ENCODE measurements at regions not wholly inside any gene's neighbourhood (a gene's known extent, or its start where the extent isn't known, plus 50 kb on each side); places are given as distances from the start of the nearest gene placed in this dataset.
"Not testable (repeated sequence)": the region's sequence is repeated elsewhere in the genome, so short reads cannot be mapped to it uniquely, and the experiment has no call there.

- no peak for DNase-seq (ENCODE audit: low read depth)
Observed at GRCh38 chr12:68422956-68423574, 90.9 kb upstream of the MDM1 start.

DNA sequence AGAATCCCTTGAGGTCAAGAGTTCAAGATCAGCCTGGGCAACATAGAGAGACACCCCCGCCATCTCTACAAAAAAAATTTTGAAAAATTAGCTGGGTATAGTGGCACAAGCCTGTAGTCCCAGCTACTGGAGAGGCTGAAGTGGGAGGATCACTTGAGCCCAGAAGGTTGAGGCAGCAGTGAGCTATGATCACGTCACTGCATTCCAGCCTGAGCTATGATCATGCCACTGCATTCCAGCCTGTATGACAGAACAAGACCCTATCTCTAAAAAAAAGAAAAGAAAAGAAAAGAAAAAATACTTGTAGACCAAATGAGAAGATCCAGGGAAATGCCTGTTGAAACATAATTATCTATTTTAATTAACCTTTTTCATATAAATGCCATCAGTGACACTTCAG, 93.8 kb upstream of the MDM1 start:
- peak; percentile 61 for DNase-seq (ENCODE audit: low read depth)

DNA sequence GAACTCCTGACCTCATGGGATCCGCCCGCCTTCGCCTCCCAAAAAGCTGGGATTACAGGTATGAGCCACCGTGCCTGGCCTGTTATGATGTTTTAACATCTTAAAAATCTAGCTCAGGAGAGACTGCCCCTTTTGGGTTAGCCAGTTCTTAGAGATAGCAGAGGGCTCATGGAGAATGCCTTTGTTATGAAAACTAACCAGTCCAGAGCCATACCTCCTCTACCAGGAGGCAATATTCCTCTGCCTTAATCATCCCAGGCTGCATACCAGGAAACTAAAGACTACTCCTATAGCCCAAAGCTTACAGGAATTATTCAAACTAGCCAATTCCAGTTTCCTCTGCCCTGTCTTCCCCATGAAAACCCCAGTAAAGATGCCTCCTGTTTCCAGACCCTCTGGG, 96.0 kb upstream of the MDM1 start:
- no peak for DNase-seq (ENCODE audit: low read depth)

- DNase-seq (ENCODE audit: low read depth): no peak
Observed at GRCh38 chr12:68428724-68429501, 96.8 kb upstream of the MDM1 start.

GRCh38 chr12:68429696-68430095, 97.5 kb upstream of the MDM1 start:
- DNase-seq (ENCODE audit: low read depth): no peak

GRCh38 chr12:68431786-68432185, 99.6 kb upstream of the MDM1 start:
- DNase-seq (ENCODE audit: low read depth): no peak

DNA sequence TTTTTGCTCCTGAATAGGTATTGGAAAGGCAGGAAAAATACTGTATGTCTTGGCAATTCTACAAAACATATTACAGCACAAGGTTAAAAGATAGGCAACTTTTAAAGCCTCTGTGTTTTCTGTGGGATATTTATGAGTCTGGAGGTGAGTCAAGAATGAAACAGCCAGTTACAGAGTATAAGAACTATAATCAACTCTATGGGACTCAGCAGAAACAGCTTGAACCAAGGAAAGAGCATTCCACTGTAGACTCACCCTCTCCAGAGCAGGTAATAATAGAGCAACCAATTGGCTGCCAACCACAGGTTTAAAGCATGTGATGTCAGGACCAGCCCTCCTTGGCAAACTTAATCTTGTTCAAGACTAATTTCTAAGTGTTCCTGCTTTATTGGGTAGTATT, 100.5 kb upstream of the MDM1 start:
- no peak for DNase-seq (ENCODE audit: low read depth)

GRCh38 chr12:68434391-68435298, 102.5 kb upstream of the MDM1 start:
- no peak for DNase-seq (ENCODE audit: low read depth)

DNA sequence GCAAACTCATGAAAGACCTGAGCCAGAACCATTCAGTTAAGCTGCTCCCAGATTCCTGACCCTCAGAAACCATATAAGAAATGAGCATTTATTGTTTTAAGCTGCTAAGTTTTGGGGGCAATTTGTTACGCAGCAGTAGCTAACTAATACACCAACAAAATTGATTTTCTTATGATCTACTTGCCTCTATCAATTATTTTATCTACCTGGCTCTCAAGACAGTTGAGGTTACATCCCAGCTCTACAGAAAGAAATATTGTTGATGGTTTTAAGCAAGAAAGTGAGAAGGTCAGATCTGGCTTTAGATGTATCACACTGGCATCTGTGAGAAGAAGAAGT, 103.1 kb upstream of the MDM1 start:
- no peak for DNase-seq (ENCODE audit: low read depth)

DNA sequence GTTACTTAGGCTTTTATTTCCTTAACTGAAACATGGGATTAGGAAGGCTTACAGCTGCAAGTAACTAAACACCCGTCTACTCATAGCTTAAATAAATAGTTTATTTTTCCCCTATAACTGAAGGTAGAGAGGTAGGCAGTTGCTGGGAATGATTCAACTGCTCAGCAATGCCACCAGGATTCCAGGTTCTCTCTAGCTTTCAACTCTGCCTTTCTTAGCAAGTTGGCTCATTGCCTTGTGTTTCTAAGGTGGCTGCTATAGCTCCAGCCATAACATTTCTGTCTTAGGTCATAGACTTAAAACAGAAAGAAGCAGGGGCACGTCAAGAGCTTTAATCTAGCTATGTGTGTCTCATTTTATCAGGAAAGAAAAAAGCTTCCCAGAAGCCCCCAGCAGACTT, 103.7 kb upstream of the MDM1 start:
- DNase-seq (ENCODE audit: low read depth): no peak

DNA sequence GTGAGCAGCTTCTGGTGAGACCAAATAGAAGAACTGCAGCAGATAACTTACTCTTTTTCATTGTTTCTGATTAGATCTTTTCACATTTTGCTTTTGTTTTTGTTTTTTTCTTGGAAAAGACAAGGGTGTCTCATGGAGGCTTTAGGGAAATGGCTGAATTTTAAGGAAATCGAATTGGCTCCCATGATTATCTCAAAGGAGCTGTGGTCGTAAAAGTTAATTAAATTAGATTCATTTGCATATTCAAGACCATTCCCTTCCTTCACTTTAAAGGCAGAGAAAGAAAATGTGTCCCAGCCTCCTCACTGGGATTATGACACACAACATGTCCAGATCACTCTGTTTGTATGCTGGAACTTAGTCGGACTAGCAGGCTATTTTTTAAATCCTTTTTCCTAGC, 106.4 kb upstream of the MDM1 start:
- no peak for DNase-seq (ENCODE audit: low read depth)

DNA sequence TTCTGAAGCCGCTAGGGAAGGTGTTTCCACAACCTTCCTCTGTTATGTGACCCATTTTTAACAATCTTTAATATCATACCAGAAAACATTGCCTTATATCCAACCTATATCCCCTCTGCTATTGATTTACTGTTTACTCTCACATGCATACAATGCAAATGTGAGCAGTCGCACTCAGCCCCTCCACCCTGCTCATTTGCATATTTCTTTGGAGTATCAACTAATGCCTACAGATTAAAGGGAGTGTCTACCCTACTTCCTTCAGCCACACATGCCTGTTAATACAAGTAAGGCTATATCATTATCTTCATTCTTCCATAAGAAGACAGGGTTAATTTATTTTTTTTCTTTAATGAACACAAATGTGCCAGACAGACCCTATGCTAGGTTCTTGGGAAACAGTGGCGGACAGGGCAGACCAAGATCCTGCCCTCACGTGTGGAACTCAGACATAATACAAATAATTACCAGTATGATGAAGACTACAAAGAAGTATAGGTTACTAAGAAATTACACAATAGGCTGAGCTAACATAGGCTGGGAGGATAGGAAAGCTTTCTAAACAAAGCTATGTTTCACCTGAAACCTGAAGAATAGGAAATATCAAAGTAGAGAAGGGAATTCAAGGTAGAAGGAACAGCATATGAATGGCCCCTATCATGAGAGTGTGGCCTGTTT, 107.3 kb upstream of the MDM1 start:
- no peak for DNase-seq (ENCODE audit: low read depth)

DNA sequence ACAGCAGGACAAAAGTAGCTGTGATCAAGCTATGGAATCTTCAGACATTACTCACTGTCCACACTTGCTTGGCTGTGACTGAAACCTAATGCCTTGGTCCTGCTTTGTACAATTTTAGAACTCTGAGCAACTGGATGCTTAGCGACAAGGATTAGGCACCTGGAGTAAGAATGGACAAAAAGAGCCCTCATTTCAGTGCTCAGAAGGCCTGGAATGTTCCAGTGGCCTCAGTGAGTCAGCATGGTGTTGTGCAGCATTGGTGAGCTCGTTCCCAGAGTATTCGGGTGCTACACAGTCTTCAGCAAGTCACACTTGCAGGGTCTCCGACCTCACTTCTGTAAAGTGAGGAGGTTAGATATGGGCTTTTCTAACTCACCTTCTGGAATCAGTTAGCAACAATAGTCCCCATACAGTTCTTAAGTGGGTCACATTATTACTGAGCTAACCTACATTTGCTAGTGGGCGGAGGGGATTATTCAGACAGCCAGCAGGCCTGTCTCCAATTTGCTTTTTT, 108.0 kb upstream of the MDM1 start:
- peak; percentile 58 for DNase-seq (ENCODE audit: low read depth)

DNA sequence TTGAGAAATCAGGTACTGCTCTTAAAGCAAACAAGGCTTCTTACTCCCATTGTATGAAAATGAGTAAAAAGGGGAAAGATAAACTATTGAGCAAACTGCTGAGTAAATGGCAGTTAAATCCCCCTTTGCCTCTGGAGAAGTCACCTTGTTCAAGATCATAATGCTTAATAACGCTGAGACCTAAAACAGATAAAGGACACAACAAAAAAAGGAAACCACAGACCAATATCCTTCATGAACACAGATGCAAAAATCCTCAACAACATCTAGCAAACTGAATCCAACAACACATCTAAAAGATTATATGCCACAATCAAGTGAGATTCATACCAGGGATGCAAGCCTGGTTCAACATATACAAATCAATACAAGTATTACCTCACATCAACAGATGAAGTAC, 109.0 kb upstream of the MDM1 start:
- no peak for DNase-seq (ENCODE audit: low read depth)

- DNase-seq (ENCODE audit: low read depth): not testable (repeated sequence)
Observed at GRCh38 chr12:68442353-68442972, 110.3 kb upstream of the MDM1 start.

- not testable (repeated sequence) for DNase-seq (ENCODE audit: low read depth)
Observed at GRCh38 chr12:68443695-68444094, 111.5 kb upstream of the MDM1 start.

- DNase-seq (ENCODE audit: low read depth): no peak
Observed at GRCh38 chr12:68445824-68446223, 113.7 kb upstream of the MDM1 start.

GRCh38 chr12:68446384-68446783, 114.2 kb upstream of the MDM1 start:
- no peak for DNase-seq (ENCODE audit: low read depth)

GRCh38 chr12:68446901-68447796, 115.0 kb upstream of the MDM1 start:
- DNase-seq (ENCODE audit: low read depth): no peak

- no peak for DNase-seq (ENCODE audit: low read depth)
Observed at GRCh38 chr12:68447797-68448260, 115.7 kb upstream of the MDM1 start.
